ENCODE measurements at regions not wholly inside any gene's neighbourhood (a gene's known extent, or its start where the extent isn't known, plus 50 kb on each side); places are given as distances from the start of the nearest gene placed in this dataset.
A peak's percentile ranks its signal among the peaks of the same experiment; 100 is the strongest.
"Not testable (repeated sequence)": the region's sequence is repeated elsewhere in the genome, so short reads cannot be mapped to it uniquely, and the experiment has no call there.

- DNase-seq, result no peak
- intact Hi-C loops (cut with DNase I), result no loop called here
Measured at GRCh38 chr2:183752571-183752970, 628.3 kb downstream of the NUP35 start.

GRCh38 chr2:183759033-183759432, 634.8 kb downstream of the NUP35 start:
- DNase-seq, result no peak
- intact Hi-C loops (cut with DNase I), result no loop called here

GRCh38 chr2:183773775-183774174, 649.5 kb downstream of the NUP35 start:
- intact Hi-C loops (cut with DNase I), result no loop called here
- DNase-seq, result no peak

GRCh38 chr2:183780072-183780471, 655.8 kb downstream of the NUP35 start:
- intact Hi-C loops (cut with DNase I), result no loop called here

GRCh38 chr2:183782436-183782835, 658.2 kb downstream of the NUP35 start:
- intact Hi-C loops (cut with DNase I), result no loop called here
- DNase-seq, result peak in 3 of 10 donors; percentile 39 to 77 (median 67)

More at GRCh38 chr2:183780072-183780471, 655.8 kb downstream of the NUP35 start:
- no peak for DNase-seq

GRCh38 chr2:183788796-183789195, 664.6 kb downstream of the NUP35 start:
- DNase-seq; intact Hi-C loops (cut with DNase I): not testable (repeated sequence)

GRCh38 chr2:183792165-183792924, 668.1 kb downstream of the NUP35 start:
- intact Hi-C loops (cut with DNase I), result not testable (repeated sequence)
- DNase-seq, result peak in 4 of 10 donors; percentile 7 to 82 (median 60)

GRCh38 chr2:183798535-183798934, 674.3 kb downstream of the NUP35 start:
- no peak for DNase-seq
- intact Hi-C loops (cut with DNase I), result no loop called here

- DNase-seq, result no peak
- intact Hi-C loops (cut with DNase I), result no loop called here
Measured at GRCh38 chr2:183799761-183800160, 675.5 kb downstream of the NUP35 start.

- intact Hi-C loops (cut with DNase I), result no loop called here
- peak in 2 of 10 donors; percentile 54 to 78 for DNase-seq
Measured at GRCh38 chr2:183803596-183803995, 679.4 kb downstream of the NUP35 start.

- intact Hi-C loops (cut with DNase I), result no loop called here
- DNase-seq, result no peak
Measured at GRCh38 chr2:183807870-183808269, 683.6 kb downstream of the NUP35 start.

- intact Hi-C loops (cut with DNase I), result no loop called here
- DNase-seq, result no peak
Measured at GRCh38 chr2:183809404-183809803, 685.2 kb downstream of the NUP35 start.

- intact Hi-C loops (cut with DNase I), result no loop called here
- DNase-seq, result no peak
Measured at GRCh38 chr2:183811281-183811680, 687.0 kb downstream of the NUP35 start.

- DNase-seq, result no peak
- intact Hi-C loops (cut with DNase I), result no loop called here
Measured at GRCh38 chr2:183812091-183812490, 687.8 kb downstream of the NUP35 start.

GRCh38 chr2:183825710-183826109, 701.5 kb downstream of the NUP35 start:
- no peak for DNase-seq
- intact Hi-C loops (cut with DNase I), result no loop called here

GRCh38 chr2:183829931-183830330, 705.7 kb downstream of the NUP35 start:
- no peak for DNase-seq
- intact Hi-C loops (cut with DNase I), result no loop called here

GRCh38 chr2:183837157-183837556, 712.9 kb downstream of the NUP35 start:
- intact Hi-C loops (cut with DNase I), result no loop called here
- peak in 1 of 10 donors; percentile 29 for DNase-seq

- DNase-seq, result peak in 3 of 10 donors; percentile 48 to 81 (median 57)
- intact Hi-C loops (cut with DNase I), result no loop called here
Measured at GRCh38 chr2:183838295-183838694, 714.1 kb downstream of the NUP35 start.

- DNase-seq, result no peak
- intact Hi-C loops (cut with DNase I), result no loop called here
Measured at GRCh38 chr2:183840061-183840584, 715.9 kb downstream of the NUP35 start.

GRCh38 chr2:183849826-183850225, 725.6 kb downstream of the NUP35 start:
- DNase-seq; intact Hi-C loops (cut with DNase I): not testable (repeated sequence)

GRCh38 chr2:183859129-183859528, 734.9 kb downstream of the NUP35 start:
- DNase-seq, result no peak
- intact Hi-C loops (cut with DNase I), result no loop called here

- intact Hi-C loops (cut with DNase I), result no loop called here
- no peak for DNase-seq
Measured at GRCh38 chr2:183866666-183867065, 731.7 kb upstream of the ZNF804A start.
